ENCODE measurements at regions not wholly inside any gene's neighbourhood (a gene's known extent, or its start where the extent isn't known, plus 50 kb on each side); places are given as distances from the start of the nearest gene placed in this dataset.

GRCh38 chr13:67964986-67965385 is 734.9 kb upstream of the PCDH9 start:
- Histone ChIP-seq H3K27ac (no peak overlapping the region), H3K4me3 (no peak overlapping the region), H3K4me1 (no peaks in the 10 kb centered on the region), H3K36me3 (no peaks in the 10 kb centered on the region), H3K27me3 (ENCODE audit: low read depth) (no peaks in the 10 kb centered on the region), H3K9me3 (no peaks in the 10 kb centered on the region)
- DNase-seq (no peak), ATAC-seq (no peak)
- intact Hi-C loops (cut with DNase I): no loop called here
- TF ChIP-seq CTCF (IDR thresholded peaks at IDR 0.05): no peak

GRCh38 chr13:67964091-67964490 is 734.0 kb upstream of the PCDH9 start:
- Histone ChIP-seq H3K27ac (no peak overlapping the region), H3K36me3 (no peaks in the 10 kb centered on the region), H3K27me3 (ENCODE audit: low read depth) (no peaks in the 10 kb centered on the region), H3K9me3 (no peaks in the 10 kb centered on the region), H3K4me1 (no peaks in the 10 kb centered on the region), H3K4me3 (no peak overlapping the region)
- intact Hi-C loops (cut with DNase I): no loop called here
- TF ChIP-seq CTCF (IDR thresholded peaks at IDR 0.05): no peak
- ATAC-seq: no peak
- DNase-seq: no peak

- no peaks in the 10 kb centered on the region for H3K4me1 ChIP-seq
- no peaks in the 10 kb centered on the region for H3K27me3 ChIP-seq (ENCODE audit: low read depth)
- intact Hi-C loops (cut with DNase I): no loop called here
- no peaks in the 10 kb centered on the region for H3K36me3 ChIP-seq
- DNase-seq (no peak), ATAC-seq (no peak)
- no peaks in the 10 kb centered on the region for H3K9me3 ChIP-seq
- H3K27ac ChIP-seq: no peak overlapping the region
- H3K4me3 ChIP-seq: no peak overlapping the region
- no peak for TF ChIP-seq CTCF (IDR thresholded peaks at IDR 0.05)
Observed at GRCh38 chr13:67961331-67961730, 731.2 kb upstream of the PCDH9 start.

GRCh38 chr13:67951431-67951830 is 721.3 kb upstream of the PCDH9 start:
- no peak for DNase-seq
- no peak for ATAC-seq
- H3K4me1 ChIP-seq: no peaks in the 10 kb centered on the region
- no peak for TF ChIP-seq CTCF (IDR thresholded peaks at IDR 0.05)
- no peaks in the 10 kb centered on the region for H3K9me3 ChIP-seq
- intact Hi-C loops (cut with DNase I): no loop called here
- H3K27ac ChIP-seq: no peak overlapping the region
- no peak overlapping the region for H3K4me3 ChIP-seq
- no peaks in the 10 kb centered on the region for H3K27me3 ChIP-seq (ENCODE audit: low read depth)
- H3K36me3 ChIP-seq: no peaks in the 10 kb centered on the region

- Histone ChIP-seq H3K9me3 (no peaks in the 10 kb centered on the region), H3K4me3 (no peak overlapping the region), H3K27ac (no peak overlapping the region), H3K36me3 (no peaks in the 10 kb centered on the region), H3K27me3 (ENCODE audit: low read depth) (no peaks in the 10 kb centered on the region), H3K4me1 (no peaks in the 10 kb centered on the region)
- TF ChIP-seq CTCF (IDR thresholded peaks at IDR 0.05): no peak
- intact Hi-C loops (cut with DNase I): no loop called here
- ATAC-seq: no peak
- DNase-seq: no peak
Observed at GRCh38 chr13:67950603-67951002, 720.5 kb upstream of the PCDH9 start.

- no peaks in the 10 kb centered on the region for H3K4me1 ChIP-seq
- H3K4me3 ChIP-seq: no peak overlapping the region
- no peaks in the 10 kb centered on the region for H3K27me3 ChIP-seq (ENCODE audit: low read depth)
- intact Hi-C loops (cut with DNase I): no loop called here
- no peak overlapping the region for H3K27ac ChIP-seq
- DNase-seq (no peak), ATAC-seq (no peak)
- no peaks in the 10 kb centered on the region for H3K36me3 ChIP-seq
- no peak for TF ChIP-seq CTCF (IDR thresholded peaks at IDR 0.05)
- H3K9me3 ChIP-seq: no peaks in the 10 kb centered on the region
Observed at GRCh38 chr13:67946131-67946530, 716.0 kb upstream of the PCDH9 start.

All from lower lobe of right lung (tissue), 2 donors.